H9 (cell line): ENCODE measurements at regions not wholly inside any gene's neighbourhood (a gene's known extent, or its start where the extent isn't known, plus 50 kb on each side); places are given as distances from the start of the nearest gene placed in this dataset.

Experiments
- DNase-seq: peaks from one replicate; pipeline ENCODE4 v3.0.0-alpha.2; 2017
- H2AFZ ChIP-seq: one replicate; pipeline ENCODE4 v1.6.1; 2013; ENCODE audit warnings: mild to moderate bottlenecking, low read length, control low read depth, moderate library complexity
- H2AK5ac ChIP-seq: 2 replicates; pipeline ENCODE4 v1.6.1; 2013; ENCODE audit warnings: low read length, control low read depth, mixed read lengths; ENCODE audit not compliant: insufficient read length
- H2BK120ac ChIP-seq: one replicate; pipeline ENCODE4 v1.6.1; 2013; ENCODE audit warnings: low read depth, mild to moderate bottlenecking, low read length, control low read depth, inconsistent platforms; ENCODE audit not compliant: poor library complexity, severe bottlenecking
- H2BK12ac ChIP-seq: 2 replicates; pipeline ENCODE4 v1.6.1; 2013; ENCODE audit warnings: low read length, control low read depth, mixed read lengths, low read depth; ENCODE audit not compliant: insufficient read length
- H2BK15ac ChIP-seq: 2 replicates; pipeline ENCODE4 v1.6.1; 2013; ENCODE audit warnings: low read depth, low read length, control low read depth
- H2BK20ac ChIP-seq: one replicate; pipeline ENCODE4 v1.6.1; 2013; ENCODE audit warnings: low read depth, mild to moderate bottlenecking, low read length, control low read depth, inconsistent platforms; ENCODE audit not compliant: poor library complexity, severe bottlenecking
- H2BK5ac ChIP-seq: 2 replicates; pipeline ENCODE4 v1.6.1; 2013; ENCODE audit warnings: low read length, control low read depth, mixed read lengths; ENCODE audit not compliant: insufficient read length
- H3K14ac ChIP-seq: 2 replicates; pipeline ENCODE4 v1.6.1; 2013; ENCODE audit warnings: low read length, control low read depth; ENCODE audit not compliant: insufficient read depth
- H3K18ac ChIP-seq: 2 replicates; pipeline ENCODE4 v1.6.1; 2013; ENCODE audit warnings: low read depth, mild to moderate bottlenecking, mixed read lengths, low read length, control low read depth; ENCODE audit not compliant: insufficient read length
- H3K23ac ChIP-seq: 2 replicates; pipeline ENCODE4 v1.6.1; 2013; ENCODE audit warnings: low read length, control low read depth, mixed read lengths, low read depth; ENCODE audit not compliant: insufficient read length
- H3K23me2 ChIP-seq: 2 replicates; pipeline ENCODE4 v1.6.1; 2013; ENCODE audit warnings: low read depth, mild to moderate bottlenecking, mixed read lengths, low read length, control low read depth; ENCODE audit not compliant: insufficient read length, poor library complexity, severe bottlenecking
- H3K27ac ChIP-seq: 2 replicates; pipeline ENCODE4 v1.5.1; 2013; ENCODE audit warnings: low read length, control low read depth, mixed read lengths, low read depth; ENCODE audit not compliant: insufficient read length
- H3K27me3 ChIP-seq: 2 replicates; pipeline ENCODE4 v1.6.1; 2013; ENCODE audit warnings: low read length, control low read depth, inconsistent platforms; ENCODE audit not compliant: insufficient read depth
- H3K4ac ChIP-seq: 2 replicates; pipeline ENCODE4 v1.6.1; 2013; ENCODE audit warnings: low read depth, mild to moderate bottlenecking, control low read depth, inconsistent platforms, low read length, moderate library complexity
- H3K4me1 ChIP-seq: 2 replicates; pipeline ENCODE4 v1.6.1; 2013; ENCODE audit warnings: low read length, control low read depth, inconsistent platforms; ENCODE audit not compliant: insufficient read depth
- H3K4me2 ChIP-seq: 2 replicates; pipeline ENCODE4 v1.6.1; 2013; ENCODE audit warnings: low read length, control low read depth, mixed read lengths; ENCODE audit not compliant: insufficient read length, insufficient read depth
- H3K56ac ChIP-seq: 2 replicates; pipeline ENCODE4 v1.6.1; 2013; ENCODE audit warnings: low read depth, mild to moderate bottlenecking, mixed read lengths, low read length, control low read depth; ENCODE audit not compliant: insufficient read length
- H3K79me1 ChIP-seq: 2 replicates; pipeline ENCODE4 v1.6.1; 2013; ENCODE audit warnings: low read depth, mild to moderate bottlenecking, moderate library complexity, low read length, control low read depth, inconsistent platforms; ENCODE audit not compliant: insufficient read depth, poor library complexity, severe bottlenecking
- H3K79me2 ChIP-seq: 2 replicates; pipeline ENCODE4 v1.6.1; 2013; ENCODE audit warnings: low read length, control low read depth, inconsistent platforms; ENCODE audit not compliant: insufficient read depth
- H3K9ac ChIP-seq: 2 replicates; pipeline ENCODE4 v1.6.1; 2013; ENCODE audit warnings: low read length, control low read depth, mixed read lengths; ENCODE audit not compliant: insufficient read length; ENCODE audit errors: extremely low read depth
- H3K9me3 ChIP-seq: one replicate; pipeline ENCODE4 v1.6.1; 2013; ENCODE audit warnings: low read depth, low read length, inconsistent platforms; ENCODE audit not compliant: control insufficient read depth
- H3T11ph ChIP-seq: one replicate; pipeline ENCODE4 v1.6.1; 2013; ENCODE audit warnings: mild to moderate bottlenecking, low read length, control low read depth, inconsistent platforms
- H4K20me1 ChIP-seq: one replicate; pipeline ENCODE4 v1.6.1; 2013; ENCODE audit not compliant: control insufficient read depth, insufficient read length, insufficient read depth
- H4K5ac ChIP-seq: 2 replicates; pipeline ENCODE4 v1.6.1; 2013; ENCODE audit warnings: low read depth, mild to moderate bottlenecking, mixed read lengths, low read length, control low read depth; ENCODE audit not compliant: insufficient read length
- H4K8ac ChIP-seq: replicated peaks from 2 replicates; pipeline ENCODE4 v1.6.1; 2013; ENCODE audit warnings: low read length, control low read depth, mixed read lengths, low read depth; ENCODE audit not compliant: insufficient read length
- H4K91ac ChIP-seq: 2 replicates; pipeline ENCODE4 v1.6.1; 2013; ENCODE audit warnings: low read depth, mild to moderate bottlenecking, moderate library complexity, mixed read lengths, low read length, control low read depth; ENCODE audit not compliant: insufficient read length
- H3K27ac Mint-ChIP-seq, 3 experiments: 2 replicates in 2 of 3; 3 replicates in 1 of 3; pipeline ENCODE4 v1.8.0; 2020 to 2021; ENCODE audit warnings: mixed read lengths in 3 of 3, mild to moderate bottlenecking in 1 of 3, moderate library complexity in 1 of 3
- H3K27me3 Mint-ChIP-seq: 2 replicates; pipeline ENCODE4 v1.8.0; 2021; ENCODE audit warnings: low read depth, mild to moderate bottlenecking, moderate library complexity, mixed read lengths
- H3K36me3 Mint-ChIP-seq, 3 experiments: 2 replicates in 2 of 3; 3 replicates in 1 of 3; pipeline ENCODE4 v1.8.0; 2020 to 2021; ENCODE audit warnings: low read depth in 3 of 3, mixed read lengths in 3 of 3; ENCODE audit not compliant: insufficient read depth in 1 of 3
- H3K4me1 Mint-ChIP-seq, 2 experiments: 2 replicates each; pipeline ENCODE4 v1.8.0; 2020; ENCODE audit warnings: mixed read lengths in 2 of 2
- H3K4me3 Mint-ChIP-seq, 2 experiments: 2 replicates in 1 of 2; 3 replicates in 1 of 2; pipeline ENCODE4 v1.8.0; 2020 to 2021; ENCODE audit warnings: mild to moderate bottlenecking in 2 of 2, mixed read lengths in 2 of 2, moderate library complexity in 1 of 2
- H3K9me3 Mint-ChIP-seq, 2 experiments: 2 replicates in 1 of 2; 3 replicates in 1 of 2; pipeline ENCODE4 v1.8.0; 2020; ENCODE audit warnings: mild to moderate bottlenecking in 2 of 2, mixed read lengths in 2 of 2, moderate library complexity in 1 of 2
- WGBS: extraction: QIAGEN DNeasy Blood & Tissue Kit; methylation state at CpG from one replicate; pipeline ENCODE4 v1.1.7; 2013; ENCODE audit warnings: missing lambda C conversion rate, low lambda C conversion rate, mixed read lengths; ENCODE audit not compliant: insufficient read length; ENCODE audit errors: extremely low coverage; 5-methylcytosine and 5-hydroxymethylcytosine counted together
- TF ChIP-seq, protein P1 (sequence below): fragments of 200-600 bp; sonication (generic); conservative IDR thresholded peaks from 3 replicates; pipeline ENCODE4 v1.8.0; 2021; ENCODE audit warnings: antibody characterized with exemption, mild to moderate bottlenecking

DNA sequence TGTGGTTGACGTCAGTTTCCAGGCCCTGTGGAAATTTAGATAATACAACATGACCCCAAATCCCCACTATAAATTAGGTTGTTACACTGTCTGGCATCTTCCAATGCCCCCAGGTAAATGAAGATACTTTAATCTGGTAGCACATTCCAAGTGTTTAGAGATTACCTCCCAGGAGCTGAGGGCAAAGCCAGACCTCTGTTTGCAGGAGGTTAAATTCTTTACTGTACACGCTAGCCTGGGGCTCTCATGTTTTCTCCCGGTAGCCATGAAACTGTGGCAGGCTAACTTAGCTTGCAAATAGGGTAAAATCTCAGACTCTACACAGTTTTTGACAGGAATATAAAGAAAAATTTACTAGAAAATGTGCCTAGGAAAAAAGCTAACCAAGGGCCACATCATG is 450.0 kb downstream of the PDGFC start:
- no peak overlapping the region for H3K9ac ChIP-seq
- H2BK15ac ChIP-seq = no peak overlapping the region
- Mint-ChIP-seq H3K36me3 (no peaks in the 10 kb centered on the region), H3K4me1 (no peaks in the 10 kb centered on the region), H3K4me3 (no peak overlapping the region), H3K9me3 (no peaks in the 10 kb centered on the region), H3K27ac (no peak overlapping the region), H3K27me3 (no peaks in the 10 kb centered on the region)
- no peak overlapping the region for H3K4ac ChIP-seq
- no peaks in the 10 kb centered on the region for H3K9me3 ChIP-seq
- no peak overlapping the region for H2AFZ ChIP-seq
- no peak overlapping the region for H4K5ac ChIP-seq
- DNase-seq = no peak
- H3K23me2 ChIP-seq = no peaks in the 10 kb centered on the region
- WGBS = no CpG with 5 or more reads among the region's 3 CpGs
- H3K4me1 ChIP-seq = no peaks in the 10 kb centered on the region
- H3K18ac ChIP-seq = no peak overlapping the region
- no peak overlapping the region for H4K8ac ChIP-seq
- H3K27me3 ChIP-seq = no peaks in the 10 kb centered on the region
- no peak overlapping the region for H2BK12ac ChIP-seq
- no peak overlapping the region for H3K23ac ChIP-seq
- no peak overlapping the region for H2BK20ac ChIP-seq
- no peak overlapping the region for H3K27ac ChIP-seq
- no peak overlapping the region for H3T11ph ChIP-seq
- no peak overlapping the region for H2BK5ac ChIP-seq
- no peak overlapping the region for H2BK120ac ChIP-seq
- H3K79me1 ChIP-seq = no peaks in the 10 kb centered on the region
- H3K4me2 ChIP-seq = no peak overlapping the region
- TF ChIP-seq, protein P1, sequence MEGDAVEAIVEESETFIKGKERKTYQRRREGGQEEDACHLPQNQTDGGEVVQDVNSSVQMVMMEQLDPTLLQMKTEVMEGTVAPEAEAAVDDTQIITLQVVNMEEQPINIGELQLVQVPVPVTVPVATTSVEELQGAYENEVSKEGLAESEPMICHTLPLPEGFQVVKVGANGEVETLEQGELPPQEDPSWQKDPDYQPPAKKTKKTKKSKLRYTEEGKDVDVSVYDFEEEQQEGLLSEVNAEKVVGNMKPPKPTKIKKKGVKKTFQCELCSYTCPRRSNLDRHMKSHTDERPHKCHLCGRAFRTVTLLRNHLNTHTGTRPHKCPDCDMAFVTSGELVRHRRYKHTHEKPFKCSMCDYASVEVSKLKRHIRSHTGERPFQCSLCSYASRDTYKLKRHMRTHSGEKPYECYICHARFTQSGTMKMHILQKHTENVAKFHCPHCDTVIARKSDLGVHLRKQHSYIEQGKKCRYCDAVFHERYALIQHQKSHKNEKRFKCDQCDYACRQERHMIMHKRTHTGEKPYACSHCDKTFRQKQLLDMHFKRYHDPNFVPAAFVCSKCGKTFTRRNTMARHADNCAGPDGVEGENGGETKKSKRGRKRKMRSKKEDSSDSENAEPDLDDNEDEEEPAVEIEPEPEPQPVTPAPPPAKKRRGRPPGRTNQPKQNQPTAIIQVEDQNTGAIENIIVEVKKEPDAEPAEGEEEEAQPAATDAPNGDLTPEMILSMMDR = no peak
- H3K79me2 ChIP-seq = no peaks in the 10 kb centered on the region
- no peak overlapping the region for H3K56ac ChIP-seq
- no peaks in the 10 kb centered on the region for H4K20me1 ChIP-seq
- H3K14ac ChIP-seq = no peak overlapping the region
- no peak overlapping the region for H4K91ac ChIP-seq
- no peak overlapping the region for H2AK5ac ChIP-seq
